Neural progenitor cell (in vitro differentiated cells): ENCODE measurements at regions not wholly inside any gene's neighbourhood (a gene's known extent, or its start where the extent isn't known, plus 50 kb on each side); places are given as distances from the start of the nearest gene placed in this dataset.

Experiments
- DNase-seq: peaks from one replicate; pipeline ENCODE4 v3.0.0-alpha.2; 2016; ENCODE audit warnings: low spot score
- H2AFZ ChIP-seq: fragments of 200-600 bp; sonication (generic); replicated peaks from 2 replicates; pipeline ENCODE4 v1.6.1; 2016; ENCODE audit warnings: antibody characterized with exemption
- H3F3A ChIP-seq: fragments of 200-600 bp; sonication (generic); 2 replicates; pipeline ENCODE4 v1.6.1; 2016; ENCODE audit warnings: antibody characterized with exemption, low read depth
- H3K27ac ChIP-seq: fragments of 200-600 bp; sonication (generic); 2 replicates; pipeline ENCODE4 v1.5.1; 2016; ENCODE audit warnings: mild to moderate bottlenecking
- H3K27me3 ChIP-seq: fragments of 200-600 bp; sonication (generic); 2 replicates; pipeline ENCODE4 v1.6.1; 2016; ENCODE audit warnings: mild to moderate bottlenecking, moderate library complexity
- H3K36me3 ChIP-seq: fragments of 200-600 bp; sonication (generic); 2 replicates; pipeline ENCODE4 v1.5.1; 2016
- H3K4me1 ChIP-seq: fragments of 200-600 bp; sonication (generic); 2 replicates; pipeline ENCODE4 v1.6.1; 2016; ENCODE audit warnings: mixed run types
- H3K4me2 ChIP-seq: fragments of 200-600 bp; sonication (generic); 2 replicates; pipeline ENCODE4 v1.6.1; 2016
- H3K4me3 ChIP-seq: fragments of 200-600 bp; sonication (generic); 2 replicates; pipeline ENCODE4 v1.5.1; 2016
- H3K79me2 ChIP-seq: fragments of 200-600 bp; sonication (generic); 2 replicates; pipeline ENCODE4 v1.6.1; 2016; ENCODE audit warnings: low read depth
- H3K9ac ChIP-seq: fragments of 200-600 bp; sonication (generic); 2 replicates; pipeline ENCODE4 v1.6.1; 2016
- H3K9me3 ChIP-seq: fragments of 200-600 bp; sonication (generic); 2 replicates; pipeline ENCODE4 v1.5.1; 2016; ENCODE audit warnings: low read depth
- H4K20me1 ChIP-seq: fragments of 200-600 bp; sonication (generic); 2 replicates; pipeline ENCODE4 v1.6.1; 2016; ENCODE audit warnings: low read depth
- H3K27ac Mint-ChIP-seq: 3 replicates; pipeline ENCODE4 v1.8.0; 2021; ENCODE audit warnings: mixed read lengths
- H3K27me3 Mint-ChIP-seq: 2 replicates; pipeline ENCODE4 v1.8.0; 2022; ENCODE audit warnings: low read depth, mild to moderate bottlenecking, inconsistent platforms, moderate library complexity, mixed read lengths; ENCODE audit not compliant: insufficient read depth
- H3K36me3 Mint-ChIP-seq: 3 replicates; pipeline ENCODE4 v1.8.0; 2021; ENCODE audit warnings: mixed read lengths
- H3K4me1 Mint-ChIP-seq: 3 replicates; pipeline ENCODE4 v1.8.0; 2021; ENCODE audit warnings: mixed read lengths
- H3K4me3 Mint-ChIP-seq: 3 replicates; pipeline ENCODE4 v1.8.0; 2021; ENCODE audit warnings: mild to moderate bottlenecking, moderate library complexity, mixed read lengths
- H3K9me3 Mint-ChIP-seq: 3 replicates; pipeline ENCODE4 v1.8.0; 2020; ENCODE audit warnings: mixed read lengths
- EZH2 ChIP-seq: fragments of 200-600 bp; sonication (generic); IDR thresholded peaks from 2 replicates; pipeline ENCODE4 v1.6.1; 2017; ENCODE audit warnings: antibody characterized with exemption, mild to moderate bottlenecking, moderate library complexity
- EZH2phosphoT487 ChIP-seq: fragments of 200-600 bp; sonication (generic); IDR thresholded peaks from 2 replicates; pipeline ENCODE4 v1.6.1; 2017; ENCODE audit warnings: antibody characterized with exemption
- TF ChIP-seq, protein P1 (sequence below): fragments of 200-600 bp; sonication (generic); IDR thresholded peaks from 2 replicates; pipeline ENCODE4 v1.5.1; 2017; ENCODE audit warnings: antibody characterized with exemption, mild to moderate bottlenecking

DNA sequence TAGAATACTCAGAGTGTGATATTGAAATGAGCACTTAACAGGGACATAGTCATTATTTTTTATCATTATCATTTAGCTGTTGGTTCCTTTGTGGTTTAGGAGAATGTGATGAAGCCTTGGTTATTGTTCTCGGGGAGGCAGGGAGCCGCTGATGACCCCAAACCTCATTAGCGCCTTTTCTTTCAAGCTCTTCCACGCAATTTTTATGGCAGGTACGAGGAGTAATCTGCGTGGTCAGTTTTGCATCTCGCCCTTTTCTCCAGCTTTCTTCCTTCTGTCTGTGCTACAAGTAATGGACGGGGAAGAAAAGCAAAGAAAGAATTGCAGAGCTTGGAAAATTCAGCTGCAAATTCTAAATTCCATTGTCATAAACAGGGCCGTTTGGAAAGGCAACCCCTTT, 338.4 kb downstream of the GLRX3 start:
- Histone ChIP-seq H3K9me3 (no peaks in the 10 kb centered on the region), H3K27me3 (no peaks in the 10 kb centered on the region), H3K9ac (no peak overlapping the region), H3K36me3 (no peaks in the 10 kb centered on the region), H3K79me2 (no peaks in the 10 kb centered on the region), H3K27ac (no peak overlapping the region), H2AFZ (no peak overlapping the region), H3K4me2 (no peak overlapping the region), H4K20me1 (no peaks in the 10 kb centered on the region), H3K4me1 (peaks cover 4% of the 10 kb centered on the region), H3K4me3 (no peak overlapping the region), H3F3A (no peaks in the 10 kb centered on the region)
- Mint-ChIP-seq H3K36me3 (no peaks in the 10 kb centered on the region), H3K4me3 (no peak overlapping the region), H3K9me3 (peaks cover 4% of the 10 kb centered on the region), H3K4me1 (peaks cover 6% of the 10 kb centered on the region), H3K27ac (no peak overlapping the region), H3K27me3 (peaks cover 8% of the 10 kb centered on the region)
- no peak for TF ChIP-seq EZH2
- TF ChIP-seq EZH2phosphoT487 = no peak
- TF ChIP-seq, protein P1, sequence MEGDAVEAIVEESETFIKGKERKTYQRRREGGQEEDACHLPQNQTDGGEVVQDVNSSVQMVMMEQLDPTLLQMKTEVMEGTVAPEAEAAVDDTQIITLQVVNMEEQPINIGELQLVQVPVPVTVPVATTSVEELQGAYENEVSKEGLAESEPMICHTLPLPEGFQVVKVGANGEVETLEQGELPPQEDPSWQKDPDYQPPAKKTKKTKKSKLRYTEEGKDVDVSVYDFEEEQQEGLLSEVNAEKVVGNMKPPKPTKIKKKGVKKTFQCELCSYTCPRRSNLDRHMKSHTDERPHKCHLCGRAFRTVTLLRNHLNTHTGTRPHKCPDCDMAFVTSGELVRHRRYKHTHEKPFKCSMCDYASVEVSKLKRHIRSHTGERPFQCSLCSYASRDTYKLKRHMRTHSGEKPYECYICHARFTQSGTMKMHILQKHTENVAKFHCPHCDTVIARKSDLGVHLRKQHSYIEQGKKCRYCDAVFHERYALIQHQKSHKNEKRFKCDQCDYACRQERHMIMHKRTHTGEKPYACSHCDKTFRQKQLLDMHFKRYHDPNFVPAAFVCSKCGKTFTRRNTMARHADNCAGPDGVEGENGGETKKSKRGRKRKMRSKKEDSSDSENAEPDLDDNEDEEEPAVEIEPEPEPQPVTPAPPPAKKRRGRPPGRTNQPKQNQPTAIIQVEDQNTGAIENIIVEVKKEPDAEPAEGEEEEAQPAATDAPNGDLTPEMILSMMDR = no peak
- DNase-seq = no peak

DNA sequence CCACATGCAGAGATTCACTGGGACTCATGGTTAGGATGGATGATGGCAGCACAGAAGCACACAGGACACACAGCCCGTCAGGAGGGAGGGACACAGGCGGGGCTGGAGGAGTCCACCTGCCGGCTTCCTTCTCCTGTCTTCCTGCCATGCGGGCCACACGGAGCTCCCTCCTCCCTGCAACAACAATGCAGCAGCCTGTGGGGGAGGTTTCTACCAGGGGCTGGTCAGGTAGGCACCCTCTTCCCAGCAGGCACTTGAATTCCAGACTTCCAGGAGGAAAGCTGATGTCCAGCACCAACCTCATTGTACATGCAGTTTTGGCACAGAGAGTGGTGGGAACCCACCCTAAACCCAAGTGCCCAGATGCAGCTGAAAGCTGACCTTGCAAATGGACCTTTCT, 341.2 kb downstream of the GLRX3 start:
- H3K36me3 ChIP-seq = no peaks in the 10 kb centered on the region
- no peaks in the 10 kb centered on the region for H4K20me1 ChIP-seq
- H2AFZ ChIP-seq = no peak overlapping the region
- no peak overlapping the region for H3K4me2 ChIP-seq
- no peak for TF ChIP-seq EZH2phosphoT487
- TF ChIP-seq EZH2 = no peak
- TF ChIP-seq, protein P1 = no peak
- H3K79me2 ChIP-seq = no peaks in the 10 kb centered on the region
- H3F3A ChIP-seq = no peaks in the 10 kb centered on the region
- no peak overlapping the region for H3K27ac ChIP-seq
- Mint-ChIP-seq H3K4me3 (no peak overlapping the region), H3K27ac (no peak overlapping the region), H3K4me1 (peaks cover 6% of the 10 kb centered on the region), H3K36me3 (no peaks in the 10 kb centered on the region), H3K27me3 (peaks cover 5% of the 10 kb centered on the region), H3K9me3 (peaks cover 4% of the 10 kb centered on the region)
- H3K9me3 ChIP-seq = no peaks in the 10 kb centered on the region
- no peaks in the 10 kb centered on the region for H3K27me3 ChIP-seq
- H3K9ac ChIP-seq = no peak overlapping the region
- no peak for DNase-seq
- H3K4me1 ChIP-seq = peaks cover 4% of the 10 kb centered on the region
- no peak overlapping the region for H3K4me3 ChIP-seq

DNA sequence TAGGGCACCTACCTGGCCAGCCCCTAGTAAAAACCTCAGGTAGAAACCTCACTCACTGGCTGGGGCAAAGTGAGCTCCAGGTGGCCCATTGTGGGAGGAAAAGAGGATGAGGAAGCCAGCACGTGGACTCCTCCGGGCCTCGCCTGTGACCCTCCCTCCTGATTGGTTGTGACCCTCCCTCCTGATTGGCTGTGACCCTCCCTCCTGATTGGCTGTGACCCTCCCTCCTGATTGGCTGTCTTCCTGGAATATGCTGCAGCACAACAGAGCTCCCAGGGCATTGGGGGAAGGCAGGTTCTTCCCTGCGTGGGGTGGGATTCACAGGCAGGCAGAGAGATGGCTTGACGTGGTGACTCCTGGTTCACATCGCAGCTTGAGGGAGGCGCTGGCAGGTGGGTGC, 343.0 kb downstream of the GLRX3 start:
- H3K9me3 ChIP-seq = no peaks in the 10 kb centered on the region
- H3K4me3 ChIP-seq = no peak overlapping the region
- no peaks in the 10 kb centered on the region for H3K36me3 ChIP-seq
- TF ChIP-seq EZH2phosphoT487 (no peak), EZH2 (no peak)
- TF ChIP-seq, protein P1 = no peak
- DNase-seq = no peak
- Mint-ChIP-seq H3K36me3 (no peaks in the 10 kb centered on the region), H3K27me3 (peaks cover 8% of the 10 kb centered on the region), H3K4me3 (no peak overlapping the region), H3K27ac (no peak overlapping the region), H3K4me1 (peaks cover 6% of the 10 kb centered on the region), H3K9me3 (peaks cover 2% of the 10 kb centered on the region)
- no peaks in the 10 kb centered on the region for H3K27me3 ChIP-seq
- H4K20me1 ChIP-seq = no peaks in the 10 kb centered on the region
- H3K4me2 ChIP-seq = no peak overlapping the region
- H3F3A ChIP-seq = no peaks in the 10 kb centered on the region
- no peak overlapping the region for H3K9ac ChIP-seq
- no peak overlapping the region for H2AFZ ChIP-seq
- peaks cover 4% of the 10 kb centered on the region for H3K4me1 ChIP-seq
- H3K27ac ChIP-seq = no peak overlapping the region
- H3K79me2 ChIP-seq = no peaks in the 10 kb centered on the region

- Histone ChIP-seq H3K9me3 (no peaks in the 10 kb centered on the region), H3K9ac (no peak overlapping the region), H3K4me2 (no peak overlapping the region), H3K27ac (no peak overlapping the region), H3K36me3 (no peaks in the 10 kb centered on the region), H3K4me3 (no peak overlapping the region), H3F3A (no peaks in the 10 kb centered on the region), H3K79me2 (no peaks in the 10 kb centered on the region), H3K4me1 (peaks cover 4% of the 10 kb centered on the region), H3K27me3 (no peaks in the 10 kb centered on the region), H2AFZ (no peak overlapping the region), H4K20me1 (no peaks in the 10 kb centered on the region)
- H3K36me3 Mint-ChIP-seq = no peaks in the 10 kb centered on the region
- peaks cover 8% of the 10 kb centered on the region for H3K27me3 Mint-ChIP-seq
- peaks cover 2% of the 10 kb centered on the region for H3K9me3 Mint-ChIP-seq
- H3K4me1 Mint-ChIP-seq = peaks cover 6% of the 10 kb centered on the region
- H3K4me3 Mint-ChIP-seq = no peak overlapping the region
- no peak overlapping the region for H3K27ac Mint-ChIP-seq
- TF ChIP-seq EZH2 = no peak
- DNase-seq = no peak
These were observed 343.7 kb downstream of the GLRX3 start for GRCh38 chr10:130479926-130480325.
